ENCODE measurements at regions not wholly inside any gene's neighbourhood (a gene's known extent, or its start where the extent isn't known, plus 50 kb on each side); places are given as distances from the start of the nearest gene placed in this dataset.

GRCh38 chr3:177300039-177300833, 103.0 kb upstream of the TBL1XR1 start:
- in situ Hi-C loops (cut with HindIII; ENCODE audit: extremely low pct_ligation_motif_present, low pct_unique_long_range_greater_than_20kb): no loop called here
- peak; percentile 97 for ATAC-seq
- peak overlapping the region; percentile 74 for H3K4me2 ChIP-seq (ENCODE audit: low read depth, low read length)
- TF ChIP-seq ZNF468 (CRISPR knock-in tag; IDR thresholded peaks at IDR 0.05) (no peak), ZNF430 (CRISPR knock-in tag; IDR thresholded peaks at IDR 0.05) (no peak), ZNF124 (CRISPR knock-in tag; IDR thresholded peaks at IDR 0.05) (no peak), HNF1A (IDR thresholded peaks at IDR 0.05; ENCODE audit: low read depth) (peak; percentile 65), HNF1A (CRISPR knock-in tag; IDR thresholded peaks at IDR 0.05; ENCODE audit: borderline replicate concordance) (peak; percentile 59; the same call in 1 of the 2 replicates), ZNF747 (CRISPR knock-in tag; IDR thresholded peaks at IDR 0.05; ENCODE audit: borderline replicate concordance) (0 out of 2 replicates have a peak, but pooled peaks have one; percentile 24), TEAD3 (CRISPR knock-in tag; optimal IDR thresholded peaks at IDR 0.05; ENCODE audit: borderline replicate concordance) (peak; percentile 27), BCL6 (CRISPR knock-in tag; IDR thresholded peaks at IDR 0.05) (0 out of 2 replicates have a peak, but pooled peaks have one; percentile 15), SAP130 (CRISPR knock-in tag; IDR thresholded peaks at IDR 0.05; ENCODE audit: low read depth) (peak; percentile 43; the same call in 1 of the 2 replicates), FUBP1 (CRISPR knock-in tag; IDR thresholded peaks at IDR 0.05; ENCODE audit: borderline replicate concordance) (no peak), GATAD2A (CRISPR knock-in tag; IDR thresholded peaks at IDR 0.05) (peak; percentile 57), NONO (IDR thresholded peaks at IDR 0.05) (no peak), NONO (CRISPR knock-in tag; conservative IDR thresholded peaks at IDR 0.05) (0 out of 2 replicates have a peak, but pooled peaks have one; percentile 18), ARID3A (IDR thresholded peaks at IDR 0.05; ENCODE audit: low read depth, low read length) (no peak), MED1 (CRISPR knock-in tag; IDR thresholded peaks at IDR 0.05) (peak; percentile 35; the same call in 1 of the 2 replicates), RBM39 (IDR thresholded peaks at IDR 0.05; ENCODE audit: low read depth, low read length, poor library complexity, severe bottlenecking) (no peak)

More at GRCh38 chr3:177300039-177300833, 103.0 kb upstream of the TBL1XR1 start:
- H2AFZ ChIP-seq (ENCODE audit: low read length): peak overlapping the region; percentile 91
- FAIRE-seq (peak; percentile 85), DNase-seq (ENCODE audit: low spot score) (peak; percentile 49)
- ChIA-PET POLR2A (interaction anchor here (0.6 to 1.2 kb wide), 2 partner anchors 58 to 60 kb away, joined by 3 to 5 read pairs; no protein-coding TSS in a partner anchor), CTCF (ENCODE audit: low intra/inter-chr PET ratio, low total read pairs) (no interaction called here)
- H4K20me1 ChIP-seq (ENCODE audit: insufficient read depth, low read length): no peaks in the 10 kb centered on the region
- H3K4me3 ChIP-seq (replicated peaks in 1 of 3; ENCODE audit: insufficient read depth in 1 of 3, low read depth in 2 of 3, low read length in 3 of 3): peak overlapping the region; percentile 34 to 54 (median 47)
- intact Hi-C loops (cut with micrococcal nuclease; ENCODE audit: unreplicated experiment): no loop called here
- no peaks in the 10 kb centered on the region for H3K9me3 ChIP-seq (ENCODE audit: low read length)
- 2% methylated on average over 9 of the region's 12 CpGs for WGBS (ENCODE audit: low lambda C conversion rate)
- peak overlapping the region; percentile 47 for H3K27ac ChIP-seq (ENCODE audit: extremely low read length, insufficient read depth, low read length)
- H3K27me3 ChIP-seq (ENCODE audit: control insufficient read depth in 1 of 2, insufficient read depth in 2 of 2, low read length in 2 of 2): no peaks in the 10 kb centered on the region
- no peaks in the 10 kb centered on the region for H3K79me2 ChIP-seq (ENCODE audit: insufficient read depth, low read length)
- no peaks in the 10 kb centered on the region for H3K36me3 ChIP-seq (replicated peaks in 1 of 2; ENCODE audit: control insufficient read depth in 1 of 2, insufficient read depth in 2 of 2, low read length in 2 of 2)
- peak overlapping the region; percentile 57 for H3K9ac ChIP-seq (ENCODE audit: insufficient read depth, low read depth, low read length)
- H3K4me1 ChIP-seq (ENCODE audit: insufficient read depth, low read length): peaks cover 22% of the 10 kb centered on the region
- BruUV-seq (replicated peaks): no TSS peak
